ENCODE measurements at regions not wholly inside any gene's neighbourhood (a gene's known extent, or its start where the extent isn't known, plus 50 kb on each side); places are given as distances from the start of the nearest gene placed in this dataset.

DNA sequence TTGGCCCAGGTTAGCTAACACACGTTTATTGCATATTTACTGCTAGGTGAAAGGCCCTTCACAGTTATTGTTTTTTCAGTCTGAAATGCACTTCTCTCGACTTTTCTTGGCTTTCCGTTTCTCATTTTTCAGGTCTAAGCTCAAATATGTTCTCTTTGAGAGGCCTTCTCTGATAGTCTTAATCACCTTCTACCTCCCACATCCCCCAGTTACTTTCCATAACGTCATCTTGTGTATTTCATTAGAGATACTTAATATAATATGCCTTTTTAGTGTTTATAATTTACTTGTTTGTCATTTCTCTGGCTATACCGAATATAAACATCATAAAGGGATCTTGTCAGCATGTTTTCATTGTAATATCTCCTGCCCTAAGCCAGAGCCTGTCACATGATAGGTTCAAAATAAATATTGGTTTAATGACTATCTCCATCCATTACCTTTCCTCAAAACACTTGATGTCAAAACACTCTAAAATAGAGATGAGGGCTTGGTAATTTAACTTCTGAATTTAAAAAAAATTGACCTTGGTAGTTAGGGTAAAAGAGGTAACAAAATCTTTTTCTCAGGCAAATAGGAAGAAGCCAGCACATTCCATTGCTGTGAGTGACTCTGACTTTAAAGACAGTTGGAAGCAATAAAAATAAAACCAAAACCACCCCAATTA, 168.6 kb upstream of the RFC3 start:
- 18 to 23% (median 21%) methylated on average over 5 of the region's 5 CpGs for WGBS, 3 donors
- H3K4me3 ChIP-seq = no peak overlapping the region
- H3K27me3 ChIP-seq = no peaks in the 10 kb centered on the region
- H3K9me3 ChIP-seq = no peaks in the 10 kb centered on the region
- peaks cover 6% of the 10 kb centered on the region for H3K4me1 ChIP-seq (ENCODE audit: insufficient read depth)
- intact Hi-C loops (cut with DNase I) = no loop called here
- H3K36me3 ChIP-seq = no peaks in the 10 kb centered on the region
- DNase-seq = no peak
- H3K27ac ChIP-seq = peak overlapping the region; percentile 9 to 22
- TF ChIP-seq POLR2A (IDR thresholded peaks at IDR 0.05) (no peak), EP300 (IDR thresholded peaks at IDR 0.05) (no peak)
- TF ChIP-seq, protein P1, sequence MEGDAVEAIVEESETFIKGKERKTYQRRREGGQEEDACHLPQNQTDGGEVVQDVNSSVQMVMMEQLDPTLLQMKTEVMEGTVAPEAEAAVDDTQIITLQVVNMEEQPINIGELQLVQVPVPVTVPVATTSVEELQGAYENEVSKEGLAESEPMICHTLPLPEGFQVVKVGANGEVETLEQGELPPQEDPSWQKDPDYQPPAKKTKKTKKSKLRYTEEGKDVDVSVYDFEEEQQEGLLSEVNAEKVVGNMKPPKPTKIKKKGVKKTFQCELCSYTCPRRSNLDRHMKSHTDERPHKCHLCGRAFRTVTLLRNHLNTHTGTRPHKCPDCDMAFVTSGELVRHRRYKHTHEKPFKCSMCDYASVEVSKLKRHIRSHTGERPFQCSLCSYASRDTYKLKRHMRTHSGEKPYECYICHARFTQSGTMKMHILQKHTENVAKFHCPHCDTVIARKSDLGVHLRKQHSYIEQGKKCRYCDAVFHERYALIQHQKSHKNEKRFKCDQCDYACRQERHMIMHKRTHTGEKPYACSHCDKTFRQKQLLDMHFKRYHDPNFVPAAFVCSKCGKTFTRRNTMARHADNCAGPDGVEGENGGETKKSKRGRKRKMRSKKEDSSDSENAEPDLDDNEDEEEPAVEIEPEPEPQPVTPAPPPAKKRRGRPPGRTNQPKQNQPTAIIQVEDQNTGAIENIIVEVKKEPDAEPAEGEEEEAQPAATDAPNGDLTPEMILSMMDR (IDR thresholded peaks at IDR 0.05) = no peak

DNA sequence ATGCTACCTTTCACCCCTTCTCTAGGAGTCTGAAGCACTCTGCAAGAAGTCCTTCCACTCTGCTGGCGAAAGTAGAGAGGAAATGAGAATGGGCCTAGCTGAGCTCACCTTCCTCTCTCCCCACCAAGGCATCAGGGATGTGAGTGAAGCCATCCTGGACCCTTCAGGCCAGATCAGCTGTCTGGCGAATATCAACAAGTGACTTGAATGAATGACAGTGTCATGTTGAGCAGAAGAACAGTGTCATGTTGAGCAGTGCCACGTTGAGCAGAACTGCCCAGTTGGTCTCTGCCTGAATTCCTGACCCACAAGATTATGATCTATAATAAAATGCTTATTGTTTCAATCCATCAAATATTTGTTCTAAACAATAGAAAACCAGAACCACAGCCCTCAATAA, 166.2 kb upstream of the RFC3 start:
- Histone ChIP-seq H3K36me3 (no peaks in the 10 kb centered on the region), H3K27ac (no peak overlapping the region), H3K27me3 (no peaks in the 10 kb centered on the region), H3K4me3 (no peak overlapping the region), H3K4me1 (ENCODE audit: insufficient read depth) (peaks cover 1% of the 10 kb centered on the region), H3K9me3 (no peaks in the 10 kb centered on the region)
- WGBS, 3 donors = 89 to 97% (median 96%) methylated on average over 3 of the region's 3 CpGs
- DNase-seq = no peak
- intact Hi-C loops (cut with DNase I) = no loop called here
- TF ChIP-seq, protein P1 (IDR thresholded peaks at IDR 0.05) = no peak
- TF ChIP-seq POLR2A (IDR thresholded peaks at IDR 0.05) = no peak
- TF ChIP-seq EP300 (IDR thresholded peaks at IDR 0.05) = no peak

DNA sequence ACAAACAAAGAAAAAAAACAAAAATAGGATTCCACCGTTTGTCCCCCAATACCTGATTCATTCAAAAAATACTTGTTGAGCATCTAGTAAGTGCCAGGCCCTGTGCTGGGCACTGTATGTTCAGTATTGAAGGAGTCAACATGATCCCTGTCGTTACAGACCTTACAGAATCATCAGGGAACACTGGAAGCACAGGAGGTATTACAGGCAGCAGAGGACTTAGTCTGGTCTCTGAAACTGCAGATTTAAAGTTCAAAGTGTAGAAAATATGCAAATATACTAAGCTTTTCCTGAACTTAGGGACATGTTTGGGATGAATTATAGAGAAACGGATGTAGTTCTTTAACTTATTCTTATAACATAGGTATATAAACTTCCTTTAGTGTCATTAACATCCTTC, 160.7 kb upstream of the RFC3 start:
- H3K9me3 ChIP-seq = peaks cover 0 to 4% of the 10 kb centered on the region in 2 donors
- intact Hi-C loops (cut with DNase I) = no loop called here
- H3K4me1 ChIP-seq (ENCODE audit: insufficient read depth) = no peaks in the 10 kb centered on the region

DNA sequence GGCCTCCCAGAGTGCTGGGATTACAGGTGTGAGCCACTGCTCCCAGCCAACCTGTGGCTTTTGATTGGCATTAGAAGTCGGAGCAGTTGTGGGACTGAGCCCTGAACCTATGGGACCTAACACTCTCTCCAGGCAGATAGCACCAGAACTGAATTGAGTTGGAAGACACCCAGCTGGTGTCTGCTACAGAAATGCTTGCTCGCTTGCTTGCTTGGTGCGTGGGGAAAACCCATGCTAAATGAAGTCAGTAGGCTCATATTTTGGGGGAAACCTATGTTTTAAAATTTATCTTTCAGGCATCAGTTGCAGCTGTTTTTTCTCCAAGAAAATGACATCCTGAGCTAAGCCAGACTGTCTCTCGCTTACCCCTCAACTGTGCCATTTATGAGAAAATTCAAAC, 158.5 kb upstream of the RFC3 start:
- DNase-seq = no peak
- intact Hi-C loops (cut with DNase I) = no loop called here

More for the DNA sequence above, 160.7 kb upstream of the RFC3 start:
- Histone ChIP-seq H3K36me3 (no peaks in the 10 kb centered on the region), H3K27me3 (no peaks in the 10 kb centered on the region), H3K4me3 (no peak overlapping the region), H3K27ac (no peak overlapping the region)
- WGBS, 3 donors = 85 to 88% (median 85%) methylated on average over 3 of the region's 3 CpGs
- TF ChIP-seq EP300 (IDR thresholded peaks at IDR 0.05) = no peak
- TF ChIP-seq POLR2A (IDR thresholded peaks at IDR 0.05) = no peak
- TF ChIP-seq, protein P1 (IDR thresholded peaks at IDR 0.05) = no peak
- no peak for DNase-seq

More for the DNA sequence above, 158.5 kb upstream of the RFC3 start:
- no peaks in the 10 kb centered on the region for H3K4me1 ChIP-seq (ENCODE audit: insufficient read depth)
- 66 to 70% (median 66%) methylated on average over 4 of the region's 4 CpGs for WGBS, 3 donors
- H3K9me3 ChIP-seq = peaks cover 0 to 4% of the 10 kb centered on the region in 2 donors
- no peaks in the 10 kb centered on the region for H3K27me3 ChIP-seq
- TF ChIP-seq POLR2A (IDR thresholded peaks at IDR 0.05) (no peak), EP300 (IDR thresholded peaks at IDR 0.05) (no peak)
- TF ChIP-seq, protein P1 (IDR thresholded peaks at IDR 0.05) = no peak
- no peak overlapping the region for H3K4me3 ChIP-seq
- H3K27ac ChIP-seq = no peak overlapping the region
- no peaks in the 10 kb centered on the region for H3K36me3 ChIP-seq

Measured in ovary (tissue), 7 donors.